ENCODE measurements at regions not wholly inside any gene's neighbourhood (a gene's known extent, or its start where the extent isn't known, plus 50 kb on each side); places are given as distances from the start of the nearest gene placed in this dataset.

- H3K27ac ChIP-seq = peak overlapping the region; percentile 88
- TF ChIP-seq ZFX (IDR thresholded peaks at IDR 0.05; ENCODE audit: borderline replicate concordance) = no peak
- no peak for TF ChIP-seq CTCF (IDR thresholded peaks at IDR 0.05)
Measured at GRCh38 chr6:104229057-104229456, 630.7 kb downstream of the HACE1 start.

- H3K27ac ChIP-seq = peak overlapping the region; percentile 88
- no peak for TF ChIP-seq CTCF (IDR thresholded peaks at IDR 0.05)
- TF ChIP-seq ZFX (IDR thresholded peaks at IDR 0.05; ENCODE audit: borderline replicate concordance) = no peak
Measured at GRCh38 chr6:104227508-104227907, 632.2 kb downstream of the HACE1 start.

- H3K27ac ChIP-seq = peak overlapping the region; percentile 88
- TF ChIP-seq CTCF (IDR thresholded peaks at IDR 0.05) = no peak
- no peak for TF ChIP-seq ZFX (IDR thresholded peaks at IDR 0.05; ENCODE audit: borderline replicate concordance)
Measured at GRCh38 chr6:104226790-104227446, 632.8 kb downstream of the HACE1 start.

GRCh38 chr6:104218116-104218515 lies 641.6 kb downstream of the HACE1 start:
- H3K27ac ChIP-seq = no peak overlapping the region
- no peak for TF ChIP-seq CTCF (IDR thresholded peaks at IDR 0.05)
- no peak for TF ChIP-seq ZFX (IDR thresholded peaks at IDR 0.05; ENCODE audit: borderline replicate concordance)

GRCh38 chr6:104214901-104215300 lies 644.8 kb downstream of the HACE1 start:
- TF ChIP-seq CTCF (IDR thresholded peaks at IDR 0.05) = no peak
- no peak for TF ChIP-seq ZFX (IDR thresholded peaks at IDR 0.05; ENCODE audit: borderline replicate concordance)
- no peak overlapping the region for H3K27ac ChIP-seq

- no peak for TF ChIP-seq CTCF (IDR thresholded peaks at IDR 0.05)
- TF ChIP-seq ZFX (IDR thresholded peaks at IDR 0.05; ENCODE audit: borderline replicate concordance) = no peak
- no peak overlapping the region for H3K27ac ChIP-seq
Measured at GRCh38 chr6:104212977-104213668, 646.6 kb downstream of the HACE1 start.

GRCh38 chr6:104207635-104208034 lies 652.1 kb downstream of the HACE1 start:
- TF ChIP-seq CTCF (IDR thresholded peaks at IDR 0.05) = no peak
- no peak for TF ChIP-seq ZFX (IDR thresholded peaks at IDR 0.05; ENCODE audit: borderline replicate concordance)

More at GRCh38 chr6:104207635-104208034, 652.1 kb downstream of the HACE1 start:
- no peak overlapping the region for H3K27ac ChIP-seq

Measured in 22Rv1 (cell line).